ENCODE measurements at regions not wholly inside any gene's neighbourhood (a gene's known extent, or its start where the extent isn't known, plus 50 kb on each side); places are given as distances from the start of the nearest gene placed in this dataset.
"Not testable (repeated sequence)": the region's sequence is repeated elsewhere in the genome, so short reads cannot be mapped to it uniquely, and the experiment has no call there.

- no peaks in the 10 kb centered on the region for H3K27me3 ChIP-seq (ENCODE audit: control insufficient read depth, insufficient read depth, low read length)
- no peak overlapping the region for H3K27ac ChIP-seq (ENCODE audit: low read length)
- H3K4me1 ChIP-seq (ENCODE audit: control insufficient read depth, insufficient read depth, low read length), result no peaks in the 10 kb centered on the region
- H3K4me3 ChIP-seq (ENCODE audit: low read length), result no peak overlapping the region
- H3K36me3 ChIP-seq (ENCODE audit: control insufficient read depth, insufficient read depth, low read length), result no peaks in the 10 kb centered on the region
- no peak for DNase-seq
- no peaks in the 10 kb centered on the region for H3K9me3 ChIP-seq (replicated peaks; ENCODE audit: control insufficient read depth, low read depth, low read length)
Measured at GRCh38 chr4:104017213-104017612, 297.4 kb upstream of the TACR3 start.

DNA sequence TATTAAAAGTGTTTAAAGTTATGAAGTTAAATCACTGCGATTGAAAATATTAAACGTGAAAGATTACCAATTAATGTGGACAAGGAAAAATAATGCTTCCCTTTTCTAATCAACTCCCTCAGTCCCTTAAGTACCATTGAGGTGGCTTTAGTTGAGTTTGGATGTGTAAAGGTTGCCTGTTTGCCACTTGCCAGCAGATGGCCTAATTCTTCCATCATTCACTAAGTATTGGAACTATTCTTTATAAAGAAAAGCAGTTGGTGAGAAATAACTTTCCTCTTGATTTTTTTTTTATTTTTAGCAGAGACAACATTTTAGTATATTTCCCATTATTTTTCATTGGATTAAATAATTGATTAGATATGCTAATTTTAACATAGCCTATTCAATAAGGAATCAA, 295.9 kb upstream of the TACR3 start:
- Histone ChIP-seq H3K4me3 (ENCODE audit: low read length) (no peak overlapping the region), H3K4me1 (ENCODE audit: control insufficient read depth, insufficient read depth, low read length) (no peaks in the 10 kb centered on the region), H3K27ac (ENCODE audit: low read length) (no peak overlapping the region), H3K36me3 (ENCODE audit: control insufficient read depth, insufficient read depth, low read length) (no peaks in the 10 kb centered on the region), H3K9me3 (replicated peaks; ENCODE audit: control insufficient read depth, low read depth, low read length) (no peaks in the 10 kb centered on the region), H3K27me3 (ENCODE audit: control insufficient read depth, insufficient read depth, low read length) (no peaks in the 10 kb centered on the region)
- WGBS (ENCODE audit: insufficient coverage), result no CpG with 5 or more reads among the region's 2 CpGs
- DNase-seq, result peak; percentile 21

GRCh38 chr4:104010722-104011121, 290.9 kb upstream of the TACR3 start:
- no peaks in the 10 kb centered on the region for H3K9me3 ChIP-seq (replicated peaks; ENCODE audit: control insufficient read depth, low read depth, low read length)
- H3K36me3 ChIP-seq (ENCODE audit: control insufficient read depth, insufficient read depth, low read length), result no peaks in the 10 kb centered on the region
- H3K27ac ChIP-seq (ENCODE audit: low read length), result no peak overlapping the region
- no peaks in the 10 kb centered on the region for H3K4me1 ChIP-seq (ENCODE audit: control insufficient read depth, insufficient read depth, low read length)
- no peak overlapping the region for H3K4me3 ChIP-seq (ENCODE audit: low read length)
- 51% methylated on average over 2 of the region's 2 CpGs for WGBS (ENCODE audit: insufficient coverage)
- no peaks in the 10 kb centered on the region for H3K27me3 ChIP-seq (ENCODE audit: control insufficient read depth, insufficient read depth, low read length)
- no peak for DNase-seq

DNA sequence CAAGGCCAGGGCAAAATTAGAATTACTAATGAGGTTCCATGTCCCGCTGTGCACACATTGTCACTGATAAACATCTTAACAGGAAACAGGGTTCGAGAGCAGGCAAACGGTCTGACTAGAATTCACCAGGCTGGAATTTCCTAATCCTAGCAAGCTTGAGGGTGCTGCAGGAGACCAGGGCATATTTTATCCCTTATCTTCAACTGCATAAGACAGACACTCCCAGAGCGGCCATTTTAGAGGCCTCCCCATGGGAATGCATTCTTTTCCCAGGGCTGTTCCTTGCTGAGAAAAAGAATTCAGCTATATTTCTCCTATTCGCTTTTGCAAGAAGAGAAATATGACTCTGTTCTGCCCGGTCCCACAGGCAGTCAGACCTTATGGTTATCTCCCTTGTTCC, 282.5 kb upstream of the TACR3 start:
- not testable (repeated sequence) for H3K9me3 ChIP-seq (replicated peaks; ENCODE audit: control insufficient read depth, low read depth, low read length); H3K27ac ChIP-seq (ENCODE audit: low read length); H3K36me3 ChIP-seq (ENCODE audit: control insufficient read depth, insufficient read depth, low read length); H3K4me3 ChIP-seq (ENCODE audit: low read length); H3K27me3 ChIP-seq (ENCODE audit: control insufficient read depth, insufficient read depth, low read length); DNase-seq; H3K4me1 ChIP-seq (ENCODE audit: control insufficient read depth, insufficient read depth, low read length)
- 75% methylated on average over 6 of the region's 6 CpGs for WGBS (ENCODE audit: insufficient coverage)

- peak; percentile 39 for DNase-seq
- no peak overlapping the region for H3K4me3 ChIP-seq (ENCODE audit: low read length)
- 78% methylated on average over 3 of the region's 3 CpGs for WGBS (ENCODE audit: insufficient coverage)
- no peaks in the 10 kb centered on the region for H3K36me3 ChIP-seq (ENCODE audit: control insufficient read depth, insufficient read depth, low read length)
- H3K27me3 ChIP-seq (ENCODE audit: control insufficient read depth, insufficient read depth, low read length), result no peaks in the 10 kb centered on the region
- no peak overlapping the region for H3K27ac ChIP-seq (ENCODE audit: low read length)
- H3K9me3 ChIP-seq (replicated peaks; ENCODE audit: control insufficient read depth, low read depth, low read length), result peaks cover 6% of the 10 kb centered on the region
- H3K4me1 ChIP-seq (ENCODE audit: control insufficient read depth, insufficient read depth, low read length), result no peaks in the 10 kb centered on the region
Measured at GRCh38 chr4:103998756-103999155, 279.0 kb upstream of the TACR3 start.

DNA sequence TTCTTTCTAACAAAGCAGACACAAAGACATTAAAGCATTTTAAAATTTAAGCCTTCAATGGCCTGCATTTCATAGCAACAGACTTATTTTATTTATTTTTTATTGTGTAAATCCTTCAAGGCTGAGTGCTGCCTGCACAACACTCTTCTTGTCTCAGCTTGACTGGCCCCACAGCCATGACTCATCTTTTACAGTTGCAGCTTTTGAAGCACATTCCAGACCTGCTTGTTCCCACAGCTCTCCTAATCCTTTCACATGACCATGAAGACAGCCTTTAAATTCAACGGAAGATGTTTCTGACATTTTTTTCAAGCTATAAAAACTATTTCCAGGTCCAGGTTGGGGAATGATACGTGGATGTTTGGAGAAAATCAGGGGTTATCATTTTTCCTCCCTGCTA, 276.9 kb upstream of the TACR3 start:
- Histone ChIP-seq H3K36me3 (ENCODE audit: control insufficient read depth, insufficient read depth, low read length) (no peaks in the 10 kb centered on the region), H3K9me3 (replicated peaks; ENCODE audit: control insufficient read depth, low read depth, low read length) (no peaks in the 10 kb centered on the region), H3K4me3 (ENCODE audit: low read length) (no peak overlapping the region), H3K27me3 (ENCODE audit: control insufficient read depth, insufficient read depth, low read length) (no peaks in the 10 kb centered on the region), H3K27ac (ENCODE audit: low read length) (no peak overlapping the region), H3K4me1 (ENCODE audit: control insufficient read depth, insufficient read depth, low read length) (no peaks in the 10 kb centered on the region)
- DNase-seq, result peak; percentile 70
- WGBS (ENCODE audit: insufficient coverage), result no CpG with 5 or more reads among the region's 2 CpGs

DNA sequence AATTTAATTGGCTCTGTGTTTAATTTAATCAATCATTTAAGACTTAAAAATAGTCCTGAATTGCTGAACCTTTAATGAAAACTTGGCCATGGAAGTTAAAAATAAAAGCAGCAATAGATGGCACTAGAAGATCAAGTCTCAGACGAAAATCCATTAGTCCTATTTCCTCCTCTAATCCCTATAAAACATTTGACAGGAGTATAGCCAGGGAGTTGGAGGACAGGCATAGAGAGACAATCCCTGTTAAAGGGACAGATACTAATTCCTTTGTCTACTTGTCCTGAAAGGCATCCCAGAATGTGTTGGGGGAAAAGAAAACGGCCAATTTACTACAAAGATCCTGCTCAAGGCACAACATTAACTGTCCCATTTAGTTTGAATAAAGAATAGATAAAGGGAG, 276.3 kb upstream of the TACR3 start:
- H3K27ac ChIP-seq (ENCODE audit: low read length), result no peak overlapping the region
- no peaks in the 10 kb centered on the region for H3K27me3 ChIP-seq (ENCODE audit: control insufficient read depth, insufficient read depth, low read length)
- H3K9me3 ChIP-seq (replicated peaks; ENCODE audit: control insufficient read depth, low read depth, low read length), result peaks cover 3% of the 10 kb centered on the region
- no peak overlapping the region for H3K4me3 ChIP-seq (ENCODE audit: low read length)
- H3K36me3 ChIP-seq (ENCODE audit: control insufficient read depth, insufficient read depth, low read length), result no peaks in the 10 kb centered on the region
- H3K4me1 ChIP-seq (ENCODE audit: control insufficient read depth, insufficient read depth, low read length), result no peaks in the 10 kb centered on the region
- peak; percentile 61 for DNase-seq
- WGBS (ENCODE audit: insufficient coverage), result no CpG with 5 or more reads among the region's 2 CpGs

- H3K9me3 ChIP-seq (replicated peaks; ENCODE audit: control insufficient read depth, low read depth, low read length), result peaks cover 3% of the 10 kb centered on the region
- no peak overlapping the region for H3K4me3 ChIP-seq (ENCODE audit: low read length)
- no peak for DNase-seq
- H3K27ac ChIP-seq (ENCODE audit: low read length), result no peak overlapping the region
- H3K36me3 ChIP-seq (ENCODE audit: control insufficient read depth, insufficient read depth, low read length), result no peaks in the 10 kb centered on the region
- no peaks in the 10 kb centered on the region for H3K27me3 ChIP-seq (ENCODE audit: control insufficient read depth, insufficient read depth, low read length)
- H3K4me1 ChIP-seq (ENCODE audit: control insufficient read depth, insufficient read depth, low read length), result no peaks in the 10 kb centered on the region
- WGBS (ENCODE audit: insufficient coverage), result no CpG with 5 or more reads among the region's 1 CpG
Measured at GRCh38 chr4:103994059-103994458, 274.3 kb upstream of the TACR3 start.

- Histone ChIP-seq H3K27me3 (ENCODE audit: control insufficient read depth, insufficient read depth, low read length) (no peaks in the 10 kb centered on the region), H3K4me3 (ENCODE audit: low read length) (no peak overlapping the region), H3K36me3 (ENCODE audit: control insufficient read depth, insufficient read depth, low read length) (no peaks in the 10 kb centered on the region), H3K9me3 (replicated peaks; ENCODE audit: control insufficient read depth, low read depth, low read length) (no peaks in the 10 kb centered on the region), H3K27ac (ENCODE audit: low read length) (no peak overlapping the region), H3K4me1 (ENCODE audit: control insufficient read depth, insufficient read depth, low read length) (no peaks in the 10 kb centered on the region)
- no peak for DNase-seq
Measured at GRCh38 chr4:103982454-103982853, 262.7 kb upstream of the TACR3 start.

GRCh38 chr4:103948244-103949018, 228.6 kb upstream of the TACR3 start:
- no peak for DNase-seq
- H3K4me1 ChIP-seq (ENCODE audit: control insufficient read depth, insufficient read depth, low read length), result no peaks in the 10 kb centered on the region
- H3K27me3 ChIP-seq (ENCODE audit: control insufficient read depth, insufficient read depth, low read length), result no peaks in the 10 kb centered on the region
- no CpG with 5 or more reads among the region's 3 CpGs for WGBS (ENCODE audit: insufficient coverage)
- H3K9me3 ChIP-seq (replicated peaks; ENCODE audit: control insufficient read depth, low read depth, low read length), result no peaks in the 10 kb centered on the region
- no peak overlapping the region for H3K27ac ChIP-seq (ENCODE audit: low read length)
- H3K4me3 ChIP-seq (ENCODE audit: low read length), result no peak overlapping the region
- no peaks in the 10 kb centered on the region for H3K36me3 ChIP-seq (ENCODE audit: control insufficient read depth, insufficient read depth, low read length)

DNA sequence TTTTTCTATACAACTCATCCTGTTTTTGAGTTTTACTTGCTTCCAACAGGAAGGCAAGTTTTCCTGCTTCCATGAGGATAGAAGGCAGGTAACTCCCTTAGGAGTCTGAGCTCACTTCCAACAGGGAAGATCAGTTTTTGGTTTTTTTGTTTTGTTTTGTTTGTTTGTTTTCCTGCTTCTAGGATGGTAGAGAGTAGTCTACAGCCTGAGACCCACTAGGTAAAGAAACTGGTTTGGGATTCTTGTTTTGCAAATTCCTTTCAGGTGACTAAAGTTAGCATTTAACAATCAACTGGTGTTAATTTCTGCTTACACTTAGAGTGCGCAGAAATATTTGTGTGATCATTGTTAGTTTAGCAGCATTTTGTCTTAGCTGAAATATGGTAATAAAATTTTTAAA, 227.8 kb upstream of the TACR3 start:
- no CpG with 5 or more reads among the region's 1 CpG for WGBS (ENCODE audit: insufficient coverage)
- Histone ChIP-seq H3K9me3 (replicated peaks; ENCODE audit: control insufficient read depth, low read depth, low read length) (no peaks in the 10 kb centered on the region), H3K27me3 (ENCODE audit: control insufficient read depth, insufficient read depth, low read length) (no peaks in the 10 kb centered on the region), H3K4me3 (ENCODE audit: low read length) (no peak overlapping the region), H3K27ac (ENCODE audit: low read length) (no peak overlapping the region), H3K36me3 (ENCODE audit: control insufficient read depth, insufficient read depth, low read length) (no peaks in the 10 kb centered on the region), H3K4me1 (ENCODE audit: control insufficient read depth, insufficient read depth, low read length) (no peaks in the 10 kb centered on the region)
- no peak for DNase-seq

Measured in muscle of leg (tissue), 3 donors.